ENCODE measurements at regions not wholly inside any gene's neighbourhood (a gene's known extent, or its start where the extent isn't known, plus 50 kb on each side); places are given as distances from the start of the nearest gene placed in this dataset.

GRCh38 chr18:71625556-71626090 lies 918.5 kb downstream of the CBLN2 start:
- TF ChIP-seq POLR2AphosphoS5 (IDR thresholded peaks at IDR 0.05; ENCODE audit: low read depth, low read length) = no peak
- no peak for TF ChIP-seq TAF1 (IDR thresholded peaks at IDR 0.05; ENCODE audit: borderline replicate concordance, insufficient read depth, low read length)
- TF ChIP-seq FOXP2 (optimal IDR thresholded peaks at IDR 0.05; ENCODE audit: borderline replicate concordance, extremely low read depth, extremely low read length, insufficient read depth) = no peak
- no peak for TF ChIP-seq SIN3A (IDR thresholded peaks at IDR 0.05; ENCODE audit: borderline replicate concordance, insufficient read depth, low read length)
- no peak for TF ChIP-seq REST (IDR thresholded peaks at IDR 0.05; ENCODE audit: insufficient read depth in 1 of 2, low read depth in 2 of 2, low read length in 2 of 2)

- TF ChIP-seq FOXP2 (optimal IDR thresholded peaks at IDR 0.05; ENCODE audit: borderline replicate concordance, extremely low read depth, extremely low read length, insufficient read depth) (no peak), TAF1 (IDR thresholded peaks at IDR 0.05; ENCODE audit: borderline replicate concordance, insufficient read depth, low read length) (no peak), REST (IDR thresholded peaks at IDR 0.05; ENCODE audit: insufficient read depth in 1 of 2, low read depth in 2 of 2, low read length in 2 of 2) (no peak), SIN3A (IDR thresholded peaks at IDR 0.05; ENCODE audit: borderline replicate concordance, insufficient read depth, low read length) (no peak), POLR2AphosphoS5 (IDR thresholded peaks at IDR 0.05; ENCODE audit: low read depth, low read length) (no peak)
Measured at GRCh38 chr18:71598374-71598773, 945.8 kb downstream of the CBLN2 start.

GRCh38 chr18:71597219-71597618 lies 946.9 kb downstream of the CBLN2 start:
- TF ChIP-seq SIN3A (IDR thresholded peaks at IDR 0.05; ENCODE audit: borderline replicate concordance, insufficient read depth, low read length) = no peak

GRCh38 chr18:71583252-71583651 lies 960.9 kb downstream of the CBLN2 start:
- TF ChIP-seq SIN3A (IDR thresholded peaks at IDR 0.05; ENCODE audit: borderline replicate concordance, insufficient read depth, low read length) (no peak), TAF1 (IDR thresholded peaks at IDR 0.05; ENCODE audit: borderline replicate concordance, insufficient read depth, low read length) (no peak), REST (IDR thresholded peaks at IDR 0.05; ENCODE audit: insufficient read depth in 1 of 2, low read depth in 2 of 2, low read length in 2 of 2) (no peak), FOXP2 (optimal IDR thresholded peaks at IDR 0.05; ENCODE audit: borderline replicate concordance, extremely low read depth, extremely low read length, insufficient read depth) (no peak), POLR2AphosphoS5 (IDR thresholded peaks at IDR 0.05; ENCODE audit: low read depth, low read length) (no peak)

GRCh38 chr18:71554686-71555085 lies 989.5 kb downstream of the CBLN2 start:
- TF ChIP-seq SIN3A (IDR thresholded peaks at IDR 0.05; ENCODE audit: borderline replicate concordance, insufficient read depth, low read length) (no peak), FOXP2 (optimal IDR thresholded peaks at IDR 0.05; ENCODE audit: borderline replicate concordance, extremely low read depth, extremely low read length, insufficient read depth) (no peak), TAF1 (IDR thresholded peaks at IDR 0.05; ENCODE audit: borderline replicate concordance, insufficient read depth, low read length) (no peak), REST (IDR thresholded peaks at IDR 0.05; ENCODE audit: insufficient read depth in 1 of 2, low read depth in 2 of 2, low read length in 2 of 2) (no peak), POLR2AphosphoS5 (IDR thresholded peaks at IDR 0.05; ENCODE audit: low read depth, low read length) (no peak)

All from PFSK-1 (cell line).